Dendritic cell treated with granulocyte-macrophage colony-stimulating factor and Interleukin-4, amounts not matched to agents 40 ng/mL and 50 ng/mL, for 4 days (primary cell): ENCODE measurements at regions not wholly inside any gene's neighbourhood (a gene's known extent, or its start where the extent isn't known, plus 50 kb on each side); places are given as distances from the start of the nearest gene placed in this dataset.

Source experiments
- H3K27ac Mint-ChIP-seq: one replicate; pipeline ENCODE4 v1.8.0; 2022; ENCODE audit warnings: mild to moderate bottlenecking, mixed read lengths
- H3K27me3 Mint-ChIP-seq: one replicate; pipeline ENCODE4 v1.8.0; 2022; ENCODE audit warnings: mild to moderate bottlenecking, mixed read lengths
- H3K36me3 Mint-ChIP-seq: one replicate; pipeline ENCODE4 v1.8.0; 2022; ENCODE audit warnings: low read depth, mixed read lengths
- H3K4me1 Mint-ChIP-seq: one replicate; pipeline ENCODE4 v1.8.0; 2022; ENCODE audit warnings: low read depth, mixed read lengths
- H3K4me3 Mint-ChIP-seq: one replicate; pipeline ENCODE4 v1.8.0; 2022; ENCODE audit warnings: mild to moderate bottlenecking, moderate library complexity, mixed read lengths
- H3K9me3 Mint-ChIP-seq: one replicate; pipeline ENCODE4 v1.8.0; 2022; ENCODE audit warnings: mixed read lengths
- intact Hi-C: fragments of 100-400 bp; cut with micrococcal nuclease; formaldehyde crosslinking; loops from one replicate; pipeline ENCODE4 v1.15.0; 2022

DNA sequence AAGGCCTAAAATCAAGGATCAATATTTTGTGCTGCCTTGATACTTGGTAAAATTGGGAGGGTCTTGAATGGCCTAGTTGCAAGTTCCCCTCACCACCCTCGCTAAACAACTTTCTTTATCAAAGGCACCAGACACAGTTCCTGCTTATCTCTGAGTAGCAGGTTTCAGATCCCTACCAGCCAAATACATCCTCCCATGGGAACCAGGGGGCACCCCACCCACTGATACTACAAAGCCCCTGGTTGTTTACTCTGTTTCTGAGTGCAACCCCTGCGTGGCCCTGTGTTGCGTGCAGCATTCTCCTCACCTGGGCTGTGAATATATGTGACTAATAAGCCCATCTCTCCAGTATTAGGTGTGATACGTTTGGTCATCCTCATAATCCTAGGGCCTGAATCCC, 314.9 kb downstream of the DRD1 start:
- H3K36me3 Mint-ChIP-seq = no peaks in the 10 kb centered on the region
- H3K9me3 Mint-ChIP-seq = no peaks in the 10 kb centered on the region
- no peaks in the 10 kb centered on the region for H3K4me1 Mint-ChIP-seq
- intact Hi-C loops = no loop called here
- H3K27me3 Mint-ChIP-seq = no peaks in the 10 kb centered on the region
- no peak overlapping the region for H3K4me3 Mint-ChIP-seq
- no peak overlapping the region for H3K27ac Mint-ChIP-seq

DNA sequence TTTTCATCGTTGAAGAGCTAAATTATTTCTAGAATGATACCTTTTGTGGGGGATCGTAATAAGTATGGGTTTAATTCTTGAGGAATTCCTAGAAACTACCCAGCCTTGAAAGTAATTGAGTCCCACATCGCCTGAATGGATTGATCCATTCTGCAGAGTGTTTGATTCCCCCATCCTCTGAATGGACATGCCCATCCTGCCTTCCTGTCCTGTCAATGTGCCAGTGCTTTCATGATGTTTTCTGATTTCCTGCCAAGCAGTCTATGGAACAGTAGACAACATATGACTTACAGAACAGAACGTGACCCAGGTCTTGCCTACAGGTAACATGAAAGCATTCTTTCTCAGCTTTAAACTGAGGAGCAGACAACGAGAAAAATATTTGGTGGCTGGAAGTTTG, 319.2 kb downstream of the DRD1 start:
- no peak overlapping the region for H3K4me3 Mint-ChIP-seq
- H3K9me3 Mint-ChIP-seq = no peaks in the 10 kb centered on the region
- no peak overlapping the region for H3K27ac Mint-ChIP-seq
- intact Hi-C loops = no loop called here
- H3K36me3 Mint-ChIP-seq = no peaks in the 10 kb centered on the region
- H3K4me1 Mint-ChIP-seq = no peaks in the 10 kb centered on the region
- H3K27me3 Mint-ChIP-seq = no peaks in the 10 kb centered on the region

DNA sequence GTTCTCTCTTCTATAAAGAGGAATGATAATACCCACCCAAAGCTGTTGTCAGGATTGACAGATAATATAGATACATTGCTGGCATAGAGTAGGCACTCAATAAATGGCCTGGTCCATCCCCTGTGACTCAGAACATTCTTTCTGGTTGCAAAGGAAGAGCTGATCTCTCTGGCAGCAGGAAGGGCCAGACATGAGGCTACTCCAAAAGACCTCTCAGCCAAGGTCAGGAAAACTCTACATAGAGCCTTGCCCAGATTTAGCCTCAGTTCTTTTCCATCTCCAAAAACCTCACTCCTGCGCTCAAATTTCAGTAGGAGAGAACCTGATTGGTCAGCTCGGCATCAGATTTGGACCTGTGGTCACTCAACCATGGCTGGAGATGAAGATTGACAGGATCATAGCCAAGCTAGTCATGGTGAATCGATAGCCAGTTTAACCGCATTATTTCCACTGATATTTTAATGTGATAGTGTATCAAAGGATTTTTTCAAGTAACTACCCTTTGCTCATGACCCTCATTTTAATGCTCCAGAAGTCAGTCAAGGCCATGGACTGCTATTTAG, 319.6 kb downstream of the DRD1 start:
- no peaks in the 10 kb centered on the region for H3K27me3 Mint-ChIP-seq
- H3K4me3 Mint-ChIP-seq = no peak overlapping the region
- no peaks in the 10 kb centered on the region for H3K36me3 Mint-ChIP-seq
- no peaks in the 10 kb centered on the region for H3K4me1 Mint-ChIP-seq
- H3K27ac Mint-ChIP-seq = no peak overlapping the region
- intact Hi-C loops = no loop called here
- H3K9me3 Mint-ChIP-seq = no peaks in the 10 kb centered on the region

DNA sequence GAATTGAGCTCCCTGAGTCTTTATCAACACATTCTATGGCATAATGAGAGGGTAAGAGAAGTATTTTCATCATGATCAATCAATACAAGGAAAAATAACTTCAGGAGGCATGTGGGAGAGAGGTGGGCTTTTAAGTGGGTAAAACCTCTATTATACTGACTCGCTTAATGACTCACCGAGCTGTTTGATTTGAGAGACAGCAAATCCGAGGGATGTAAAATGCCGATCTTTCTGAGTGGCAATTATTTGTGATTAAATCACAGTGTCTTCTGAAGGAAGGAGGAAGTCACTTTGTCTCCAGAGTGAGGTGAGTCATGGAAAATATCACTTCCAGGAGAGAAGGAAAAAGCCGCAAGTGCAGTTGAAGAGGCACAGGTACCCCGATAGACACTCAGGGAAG, 320.4 kb downstream of the DRD1 start:
- intact Hi-C loops = no loop called here
- Mint-ChIP-seq H3K4me1 (no peaks in the 10 kb centered on the region), H3K36me3 (no peaks in the 10 kb centered on the region), H3K27me3 (no peaks in the 10 kb centered on the region), H3K4me3 (no peak overlapping the region), H3K9me3 (no peaks in the 10 kb centered on the region), H3K27ac (no peak overlapping the region)

DNA sequence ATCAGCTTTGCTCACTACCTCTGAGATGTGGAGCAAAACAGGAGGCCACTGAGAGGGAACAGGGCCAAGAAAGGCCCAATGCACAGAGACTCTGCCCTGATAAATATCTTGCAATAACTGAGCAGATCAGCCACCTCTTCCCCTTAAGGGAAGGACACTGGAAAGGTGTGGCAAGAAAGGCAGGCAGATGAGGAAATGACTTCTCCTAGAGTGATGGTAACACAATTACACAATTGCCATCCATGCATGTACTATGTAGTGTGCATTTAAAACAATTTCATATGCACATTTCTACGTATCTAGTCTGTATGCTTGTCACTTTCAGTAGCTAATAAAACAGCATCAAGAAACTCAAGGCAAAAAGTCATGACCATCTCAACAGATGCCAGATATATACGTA, 322.5 kb downstream of the DRD1 start:
- H3K9me3 Mint-ChIP-seq = no peaks in the 10 kb centered on the region
- intact Hi-C loops = no loop called here
- no peaks in the 10 kb centered on the region for H3K4me1 Mint-ChIP-seq
- no peak overlapping the region for H3K27ac Mint-ChIP-seq
- H3K27me3 Mint-ChIP-seq = no peaks in the 10 kb centered on the region
- no peaks in the 10 kb centered on the region for H3K36me3 Mint-ChIP-seq
- H3K4me3 Mint-ChIP-seq = no peak overlapping the region

DNA sequence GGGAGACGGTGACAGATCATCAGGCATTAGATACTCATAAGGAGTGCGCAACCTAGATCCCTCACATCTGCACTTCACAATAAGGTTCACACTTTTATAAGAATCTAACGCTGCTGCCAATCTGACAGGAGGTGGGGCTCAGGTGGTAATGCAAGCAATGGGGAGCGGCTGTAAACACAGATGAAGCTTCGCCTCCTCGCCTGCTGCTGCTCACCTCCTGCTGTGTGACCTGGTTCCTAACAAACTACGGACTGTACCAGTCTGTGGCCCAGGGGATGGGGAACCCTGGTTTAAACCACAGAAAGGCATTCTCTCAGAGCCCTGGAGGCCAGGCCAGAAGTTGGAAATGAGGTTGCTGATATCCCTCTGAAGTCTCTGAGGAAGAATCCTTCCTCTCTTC, 323.6 kb downstream of the DRD1 start:
- no peak overlapping the region for H3K4me3 Mint-ChIP-seq
- intact Hi-C loops = no loop called here
- no peaks in the 10 kb centered on the region for H3K36me3 Mint-ChIP-seq
- H3K27me3 Mint-ChIP-seq = no peaks in the 10 kb centered on the region
- no peaks in the 10 kb centered on the region for H3K9me3 Mint-ChIP-seq
- no peak overlapping the region for H3K27ac Mint-ChIP-seq
- H3K4me1 Mint-ChIP-seq = no peaks in the 10 kb centered on the region

DNA sequence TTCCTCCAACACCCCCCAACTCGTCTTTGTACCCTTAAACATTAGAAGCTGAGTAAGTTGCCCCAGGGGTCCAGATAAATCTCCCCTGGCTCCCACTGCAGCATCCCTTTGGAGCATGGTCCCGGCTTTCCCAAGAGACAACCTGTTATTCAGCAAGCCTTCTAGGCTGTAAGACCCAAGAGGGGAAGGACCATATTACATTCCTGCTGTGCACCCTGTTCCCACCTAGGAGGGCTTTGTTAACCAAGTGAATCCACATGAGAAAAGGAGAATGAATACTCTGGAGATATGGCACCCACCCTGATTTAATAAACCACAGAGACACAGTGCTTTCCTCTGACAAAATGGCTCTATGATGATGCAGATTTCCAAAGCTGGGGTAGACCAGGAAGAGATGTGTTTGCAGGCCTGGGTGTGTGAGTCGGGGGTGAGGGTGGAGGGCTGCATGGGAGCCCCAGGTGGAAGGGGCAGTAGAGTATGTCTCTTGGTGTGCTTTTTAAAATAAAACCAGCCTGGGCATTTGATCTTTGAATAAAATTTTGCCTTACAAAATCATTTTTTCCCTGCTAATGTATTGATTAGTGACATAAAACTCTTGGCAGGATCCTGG, 325.2 kb downstream of the DRD1 start:
- intact Hi-C loops = no loop called here
- H3K27me3 Mint-ChIP-seq = no peaks in the 10 kb centered on the region
- H3K27ac Mint-ChIP-seq = no peak overlapping the region
- no peaks in the 10 kb centered on the region for H3K4me1 Mint-ChIP-seq
- H3K4me3 Mint-ChIP-seq = no peak overlapping the region
- no peaks in the 10 kb centered on the region for H3K36me3 Mint-ChIP-seq
- H3K9me3 Mint-ChIP-seq = no peaks in the 10 kb centered on the region

DNA sequence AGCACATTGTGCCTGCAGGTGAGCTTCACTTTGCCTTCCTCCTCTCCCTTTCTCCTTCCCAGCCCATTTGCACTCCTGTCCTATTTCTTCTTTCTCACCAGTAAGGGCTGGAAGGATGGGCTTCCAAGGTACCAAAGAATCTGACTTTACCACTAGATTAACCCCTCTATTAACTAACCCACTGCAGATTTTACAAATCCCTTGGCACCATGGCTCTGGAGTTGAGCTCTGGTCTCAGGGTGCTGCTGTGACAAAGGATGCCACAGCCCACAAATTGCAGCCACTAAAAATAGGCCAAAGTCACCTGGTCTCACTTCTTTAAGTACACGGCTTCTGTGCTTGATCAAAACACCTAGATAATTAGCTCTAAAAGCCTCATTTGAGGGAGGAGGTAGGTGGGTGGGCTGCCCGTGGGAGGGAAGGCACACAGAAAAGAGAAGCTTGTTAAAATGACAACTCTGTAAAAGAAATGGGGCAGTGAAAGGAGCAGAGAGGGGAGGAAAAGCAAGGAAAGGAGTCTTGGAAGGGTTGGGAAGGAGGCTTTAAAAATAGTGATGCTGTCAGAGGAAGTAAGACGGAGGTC, 327.4 kb downstream of the DRD1 start:
- Mint-ChIP-seq H3K9me3 (no peaks in the 10 kb centered on the region), H3K36me3 (no peaks in the 10 kb centered on the region), H3K4me1 (no peaks in the 10 kb centered on the region), H3K27me3 (no peaks in the 10 kb centered on the region), H3K4me3 (no peak overlapping the region), H3K27ac (no peak overlapping the region)
- intact Hi-C loops = no loop called here

DNA sequence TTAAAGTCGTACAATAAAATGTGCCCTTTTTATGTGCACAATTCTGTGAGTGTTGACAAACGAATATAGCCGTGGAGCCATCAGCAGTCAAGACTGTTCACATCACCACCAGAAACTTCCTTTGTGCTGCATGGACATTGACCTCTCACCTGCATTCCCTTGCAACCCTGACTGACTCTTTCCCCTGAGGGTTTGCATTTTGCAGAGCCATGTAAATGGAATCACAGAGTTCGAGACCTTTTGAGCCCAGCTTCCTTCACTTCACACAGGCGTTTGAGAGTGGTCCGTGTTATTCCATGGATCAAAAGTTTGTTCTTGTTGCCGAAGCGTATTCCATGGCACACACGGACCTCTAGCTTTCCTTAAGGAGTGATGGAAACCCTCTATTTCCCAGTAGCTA, 328.2 kb downstream of the DRD1 start:
- intact Hi-C loops = no loop called here
- no peaks in the 10 kb centered on the region for H3K36me3 Mint-ChIP-seq
- no peaks in the 10 kb centered on the region for H3K27me3 Mint-ChIP-seq
- H3K4me1 Mint-ChIP-seq = no peaks in the 10 kb centered on the region
- no peak overlapping the region for H3K27ac Mint-ChIP-seq
- H3K9me3 Mint-ChIP-seq = no peaks in the 10 kb centered on the region
- H3K4me3 Mint-ChIP-seq = no peak overlapping the region

DNA sequence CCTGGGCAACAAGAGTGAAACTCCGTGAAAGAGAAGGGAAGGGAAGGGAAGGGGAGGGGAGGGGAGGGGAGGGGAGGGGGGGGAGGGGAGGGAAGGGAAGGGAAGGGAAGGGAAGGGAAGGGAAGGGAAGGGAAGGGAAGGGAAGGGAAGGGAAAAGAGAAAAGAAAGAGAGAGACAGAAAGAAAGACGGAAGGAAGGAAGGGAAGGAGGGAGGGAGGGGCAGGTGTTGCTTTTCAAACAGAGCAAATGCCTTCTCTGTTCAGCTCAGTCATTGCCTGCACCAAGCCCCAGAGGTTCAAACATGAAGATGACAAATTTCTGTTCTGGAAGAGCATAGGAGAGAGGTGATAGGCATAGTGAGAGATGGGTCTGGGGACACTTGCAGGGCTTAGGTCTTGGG, 330.0 kb downstream of the DRD1 start:
- intact Hi-C loops = no loop called here
- no peak overlapping the region for H3K27ac Mint-ChIP-seq
- no peaks in the 10 kb centered on the region for H3K27me3 Mint-ChIP-seq
- H3K4me1 Mint-ChIP-seq = no peaks in the 10 kb centered on the region
- H3K36me3 Mint-ChIP-seq = no peaks in the 10 kb centered on the region
- H3K9me3 Mint-ChIP-seq = peaks cover 7% of the 10 kb centered on the region
- no peak overlapping the region for H3K4me3 Mint-ChIP-seq

DNA sequence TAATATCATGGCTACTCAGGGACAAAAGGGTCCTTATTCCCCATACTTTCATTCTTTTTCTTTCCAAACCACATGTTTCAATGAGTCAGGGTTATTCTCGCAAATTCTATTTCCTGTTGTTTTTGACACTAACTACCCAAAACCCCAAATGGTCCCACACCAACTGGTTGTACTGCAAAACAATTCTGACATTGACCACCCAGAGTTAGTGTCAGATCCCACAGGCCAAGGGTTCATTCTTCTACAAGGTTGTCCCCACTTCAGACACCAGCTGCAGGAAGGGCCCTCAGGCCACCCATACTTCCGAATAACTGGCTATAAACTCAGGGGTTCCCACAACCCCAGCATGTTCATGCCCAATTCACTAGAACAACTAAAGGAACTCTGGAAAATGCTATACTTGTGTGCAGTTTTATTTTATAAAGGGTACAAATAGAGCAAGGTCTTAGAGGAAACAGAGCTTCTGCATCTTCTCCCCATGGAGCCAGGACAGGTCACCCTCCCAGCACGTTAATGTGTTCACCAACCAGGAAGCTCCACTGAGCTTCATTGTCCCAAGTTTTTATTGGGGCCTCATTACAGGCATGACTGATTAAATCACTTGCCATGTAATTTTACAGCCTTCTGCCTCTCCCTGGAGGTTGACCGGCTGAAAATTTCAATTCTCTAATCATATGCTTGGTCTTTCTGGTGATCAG, 334.8 kb downstream of the DRD1 start:
- Mint-ChIP-seq H3K9me3 (peaks cover 17% of the 10 kb centered on the region), H3K36me3 (no peaks in the 10 kb centered on the region), H3K27ac (no peak overlapping the region), H3K27me3 (peaks cover 3% of the 10 kb centered on the region), H3K4me1 (no peaks in the 10 kb centered on the region), H3K4me3 (no peak overlapping the region)
- intact Hi-C loops = no loop called here

DNA sequence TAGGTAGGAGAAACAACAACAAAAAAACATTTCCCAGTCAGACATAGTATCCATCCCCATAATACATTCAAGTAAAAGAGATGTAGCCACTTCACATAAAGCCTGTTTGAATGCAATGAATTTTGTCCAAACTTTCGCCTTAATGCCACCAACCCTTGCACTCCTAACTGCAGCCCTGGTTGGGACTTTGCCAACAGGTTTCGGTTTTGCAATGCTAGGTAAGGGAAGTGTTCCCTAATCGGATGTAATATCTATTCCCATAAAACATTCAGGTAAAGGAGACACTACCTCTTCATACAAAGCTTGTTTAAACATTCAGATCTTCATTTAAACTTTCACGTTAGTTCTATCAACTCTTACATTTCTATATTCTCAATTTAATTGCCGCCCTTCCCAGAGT, 336.1 kb downstream of the DRD1 start:
- Mint-ChIP-seq H3K27me3 (peaks cover 3% of the 10 kb centered on the region), H3K4me1 (no peaks in the 10 kb centered on the region), H3K27ac (no peak overlapping the region), H3K9me3 (peaks cover 17% of the 10 kb centered on the region), H3K4me3 (no peak overlapping the region), H3K36me3 (no peaks in the 10 kb centered on the region)
- intact Hi-C loops = no loop called here

DNA sequence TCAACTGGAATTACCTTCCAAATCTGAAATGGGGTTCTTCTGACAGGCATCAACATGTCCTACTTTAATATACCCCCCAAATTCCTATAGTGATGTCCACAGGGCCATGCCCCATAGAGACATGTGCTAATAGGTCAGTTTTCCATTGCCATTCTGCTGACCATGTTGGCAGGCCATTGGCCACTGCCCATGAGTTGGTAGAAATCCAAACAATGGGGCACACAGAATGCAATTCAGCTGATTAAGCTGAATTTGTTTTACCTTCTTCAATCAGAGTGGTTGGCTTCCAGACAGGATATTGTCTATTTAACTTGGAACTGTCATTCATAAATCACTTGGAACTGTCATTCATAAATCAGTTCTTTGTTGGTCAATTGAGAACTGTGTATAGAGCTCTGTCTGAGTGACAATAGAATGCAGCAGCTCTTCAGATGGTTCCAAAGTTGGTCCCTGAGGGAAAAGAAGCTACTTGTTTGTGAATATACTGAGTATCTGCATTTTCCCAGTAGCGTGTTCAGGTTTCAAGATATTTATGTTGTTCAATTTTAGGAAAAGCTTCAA, 336.9 kb downstream of the DRD1 start:
- Mint-ChIP-seq H3K9me3 (peaks cover 17% of the 10 kb centered on the region), H3K36me3 (no peaks in the 10 kb centered on the region), H3K4me1 (no peaks in the 10 kb centered on the region), H3K4me3 (no peak overlapping the region), H3K27ac (no peak overlapping the region), H3K27me3 (peaks cover 3% of the 10 kb centered on the region)
- intact Hi-C loops = no loop called here

DNA sequence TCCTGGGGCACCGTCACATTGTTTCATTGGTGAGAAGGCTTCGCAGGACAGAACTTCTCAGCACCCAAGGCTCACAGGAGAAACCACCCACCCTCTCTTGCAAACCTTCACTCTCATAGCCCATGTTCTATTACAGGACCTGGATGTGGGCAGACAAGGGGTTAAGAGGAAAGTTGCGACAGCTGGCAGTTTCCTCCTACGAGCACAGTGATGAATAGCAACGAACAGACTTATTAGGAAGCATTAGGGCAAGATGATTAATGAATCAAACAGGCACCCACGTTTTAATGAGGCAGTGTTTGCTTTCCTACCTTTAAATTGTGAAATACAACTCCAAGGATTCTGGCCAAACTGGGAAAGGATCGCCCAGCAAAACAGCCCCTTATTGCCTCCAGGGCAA, 339.3 kb downstream of the DRD1 start:
- Mint-ChIP-seq H3K4me3 (no peak overlapping the region), H3K36me3 (no peaks in the 10 kb centered on the region)
- intact Hi-C loops = no loop called here

More for the DNA sequence above, 339.3 kb downstream of the DRD1 start:
- Mint-ChIP-seq H3K27ac (no peak overlapping the region), H3K27me3 (peaks cover 3% of the 10 kb centered on the region), H3K4me1 (no peaks in the 10 kb centered on the region), H3K9me3 (peaks cover 17% of the 10 kb centered on the region)
